H9 (cell line): ENCODE measurements at regions not wholly inside any gene's neighbourhood (a gene's known extent, or its start where the extent isn't known, plus 50 kb on each side); places are given as distances from the start of the nearest gene placed in this dataset.

Experiments
- DNase-seq: peaks from one replicate; pipeline ENCODE4 v3.0.0-alpha.2; 2017
- H2AFZ ChIP-seq: one replicate; pipeline ENCODE4 v1.6.1; 2013; ENCODE audit warnings: mild to moderate bottlenecking, low read length, control low read depth, moderate library complexity
- H2AK5ac ChIP-seq: 2 replicates; pipeline ENCODE4 v1.6.1; 2013; ENCODE audit warnings: low read length, control low read depth, mixed read lengths; ENCODE audit not compliant: insufficient read length
- H2BK120ac ChIP-seq: one replicate; pipeline ENCODE4 v1.6.1; 2013; ENCODE audit warnings: low read depth, mild to moderate bottlenecking, low read length, control low read depth, inconsistent platforms; ENCODE audit not compliant: poor library complexity, severe bottlenecking
- H2BK12ac ChIP-seq: 2 replicates; pipeline ENCODE4 v1.6.1; 2013; ENCODE audit warnings: low read length, control low read depth, mixed read lengths, low read depth; ENCODE audit not compliant: insufficient read length
- H2BK15ac ChIP-seq: 2 replicates; pipeline ENCODE4 v1.6.1; 2013; ENCODE audit warnings: low read depth, low read length, control low read depth
- H2BK20ac ChIP-seq: one replicate; pipeline ENCODE4 v1.6.1; 2013; ENCODE audit warnings: low read depth, mild to moderate bottlenecking, low read length, control low read depth, inconsistent platforms; ENCODE audit not compliant: poor library complexity, severe bottlenecking
- H2BK5ac ChIP-seq: 2 replicates; pipeline ENCODE4 v1.6.1; 2013; ENCODE audit warnings: low read length, control low read depth, mixed read lengths; ENCODE audit not compliant: insufficient read length
- H3K14ac ChIP-seq: 2 replicates; pipeline ENCODE4 v1.6.1; 2013; ENCODE audit warnings: low read length, control low read depth; ENCODE audit not compliant: insufficient read depth
- H3K18ac ChIP-seq: 2 replicates; pipeline ENCODE4 v1.6.1; 2013; ENCODE audit warnings: low read depth, mild to moderate bottlenecking, mixed read lengths, low read length, control low read depth; ENCODE audit not compliant: insufficient read length
- H3K23ac ChIP-seq: 2 replicates; pipeline ENCODE4 v1.6.1; 2013; ENCODE audit warnings: low read length, control low read depth, mixed read lengths, low read depth; ENCODE audit not compliant: insufficient read length
- H3K23me2 ChIP-seq: 2 replicates; pipeline ENCODE4 v1.6.1; 2013; ENCODE audit warnings: low read depth, mild to moderate bottlenecking, mixed read lengths, low read length, control low read depth; ENCODE audit not compliant: insufficient read length, poor library complexity, severe bottlenecking
- H3K27ac ChIP-seq: 2 replicates; pipeline ENCODE4 v1.5.1; 2013; ENCODE audit warnings: low read length, control low read depth, mixed read lengths, low read depth; ENCODE audit not compliant: insufficient read length
- H3K27me3 ChIP-seq: 2 replicates; pipeline ENCODE4 v1.6.1; 2013; ENCODE audit warnings: low read length, control low read depth, inconsistent platforms; ENCODE audit not compliant: insufficient read depth
- H3K4ac ChIP-seq: 2 replicates; pipeline ENCODE4 v1.6.1; 2013; ENCODE audit warnings: low read depth, mild to moderate bottlenecking, control low read depth, inconsistent platforms, low read length, moderate library complexity
- H3K4me1 ChIP-seq: 2 replicates; pipeline ENCODE4 v1.6.1; 2013; ENCODE audit warnings: low read length, control low read depth, inconsistent platforms; ENCODE audit not compliant: insufficient read depth
- H3K4me2 ChIP-seq: 2 replicates; pipeline ENCODE4 v1.6.1; 2013; ENCODE audit warnings: low read length, control low read depth, mixed read lengths; ENCODE audit not compliant: insufficient read length, insufficient read depth
- H3K56ac ChIP-seq: 2 replicates; pipeline ENCODE4 v1.6.1; 2013; ENCODE audit warnings: low read depth, mild to moderate bottlenecking, mixed read lengths, low read length, control low read depth; ENCODE audit not compliant: insufficient read length
- H3K79me1 ChIP-seq: 2 replicates; pipeline ENCODE4 v1.6.1; 2013; ENCODE audit warnings: low read depth, mild to moderate bottlenecking, moderate library complexity, low read length, control low read depth, inconsistent platforms; ENCODE audit not compliant: insufficient read depth, poor library complexity, severe bottlenecking
- H3K79me2 ChIP-seq: 2 replicates; pipeline ENCODE4 v1.6.1; 2013; ENCODE audit warnings: low read length, control low read depth, inconsistent platforms; ENCODE audit not compliant: insufficient read depth
- H3K9ac ChIP-seq: 2 replicates; pipeline ENCODE4 v1.6.1; 2013; ENCODE audit warnings: low read length, control low read depth, mixed read lengths; ENCODE audit not compliant: insufficient read length; ENCODE audit errors: extremely low read depth
- H3K9me3 ChIP-seq: one replicate; pipeline ENCODE4 v1.6.1; 2013; ENCODE audit warnings: low read depth, low read length, inconsistent platforms; ENCODE audit not compliant: control insufficient read depth
- H3T11ph ChIP-seq: one replicate; pipeline ENCODE4 v1.6.1; 2013; ENCODE audit warnings: mild to moderate bottlenecking, low read length, control low read depth, inconsistent platforms
- H4K20me1 ChIP-seq: one replicate; pipeline ENCODE4 v1.6.1; 2013; ENCODE audit not compliant: control insufficient read depth, insufficient read length, insufficient read depth
- H4K5ac ChIP-seq: 2 replicates; pipeline ENCODE4 v1.6.1; 2013; ENCODE audit warnings: low read depth, mild to moderate bottlenecking, mixed read lengths, low read length, control low read depth; ENCODE audit not compliant: insufficient read length
- H4K8ac ChIP-seq: replicated peaks from 2 replicates; pipeline ENCODE4 v1.6.1; 2013; ENCODE audit warnings: low read length, control low read depth, mixed read lengths, low read depth; ENCODE audit not compliant: insufficient read length
- H4K91ac ChIP-seq: 2 replicates; pipeline ENCODE4 v1.6.1; 2013; ENCODE audit warnings: low read depth, mild to moderate bottlenecking, moderate library complexity, mixed read lengths, low read length, control low read depth; ENCODE audit not compliant: insufficient read length
- H3K27ac Mint-ChIP-seq, 3 experiments: 2 replicates in 2 of 3; 3 replicates in 1 of 3; pipeline ENCODE4 v1.8.0; 2020 to 2021; ENCODE audit warnings: mixed read lengths in 3 of 3, mild to moderate bottlenecking in 1 of 3, moderate library complexity in 1 of 3
- H3K27me3 Mint-ChIP-seq: 2 replicates; pipeline ENCODE4 v1.8.0; 2021; ENCODE audit warnings: low read depth, mild to moderate bottlenecking, moderate library complexity, mixed read lengths
- H3K36me3 Mint-ChIP-seq, 3 experiments: 2 replicates in 2 of 3; 3 replicates in 1 of 3; pipeline ENCODE4 v1.8.0; 2020 to 2021; ENCODE audit warnings: low read depth in 3 of 3, mixed read lengths in 3 of 3; ENCODE audit not compliant: insufficient read depth in 1 of 3
- H3K4me1 Mint-ChIP-seq, 2 experiments: 2 replicates each; pipeline ENCODE4 v1.8.0; 2020; ENCODE audit warnings: mixed read lengths in 2 of 2
- H3K4me3 Mint-ChIP-seq, 2 experiments: 2 replicates in 1 of 2; 3 replicates in 1 of 2; pipeline ENCODE4 v1.8.0; 2020 to 2021; ENCODE audit warnings: mild to moderate bottlenecking in 2 of 2, mixed read lengths in 2 of 2, moderate library complexity in 1 of 2
- H3K9me3 Mint-ChIP-seq, 2 experiments: 2 replicates in 1 of 2; 3 replicates in 1 of 2; pipeline ENCODE4 v1.8.0; 2020; ENCODE audit warnings: mild to moderate bottlenecking in 2 of 2, mixed read lengths in 2 of 2, moderate library complexity in 1 of 2
- WGBS: extraction: QIAGEN DNeasy Blood & Tissue Kit; methylation state at CpG from one replicate; pipeline ENCODE4 v1.1.7; 2013; ENCODE audit warnings: missing lambda C conversion rate, low lambda C conversion rate, mixed read lengths; ENCODE audit not compliant: insufficient read length; ENCODE audit errors: extremely low coverage; 5-methylcytosine and 5-hydroxymethylcytosine counted together
- TF ChIP-seq, protein P1 (sequence below): fragments of 200-600 bp; sonication (generic); conservative IDR thresholded peaks from 3 replicates; pipeline ENCODE4 v1.8.0; 2021; ENCODE audit warnings: antibody characterized with exemption, mild to moderate bottlenecking

DNA sequence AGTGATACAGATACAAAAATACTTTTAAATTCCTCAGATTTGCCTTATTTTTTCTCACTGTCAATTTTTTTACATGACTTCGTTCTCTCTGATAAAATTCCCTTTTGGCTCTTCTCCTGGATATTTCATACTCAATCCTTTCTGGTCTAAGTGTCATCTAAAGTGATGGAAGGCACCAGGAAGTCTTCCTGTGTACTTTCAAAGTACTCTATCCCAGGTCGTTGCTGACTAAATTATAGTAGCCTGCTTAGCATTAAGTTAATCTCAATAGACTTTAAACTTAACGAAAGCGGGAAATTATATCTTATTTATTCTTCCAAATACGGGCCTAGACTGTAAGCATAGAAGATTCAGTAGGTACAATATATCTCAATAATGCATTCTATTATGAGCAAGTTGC lies 67.8 kb downstream of the CASP12 start:
- Histone ChIP-seq H3K23ac (no peak overlapping the region), H3K9ac (no peak overlapping the region), H3K18ac (no peak overlapping the region), H2BK12ac (no peak overlapping the region), H3K56ac (no peak overlapping the region), H2AK5ac (no peak overlapping the region), H2BK20ac (no peak overlapping the region), H3T11ph (no peak overlapping the region), H3K4me2 (no peak overlapping the region), H3K4ac (no peak overlapping the region), H4K8ac (no peak overlapping the region), H3K14ac (no peak overlapping the region), H3K79me1 (no peaks in the 10 kb centered on the region), H2BK120ac (no peak overlapping the region), H2BK15ac (no peak overlapping the region), H4K5ac (no peak overlapping the region), H3K27me3 (no peaks in the 10 kb centered on the region), H3K4me1 (no peaks in the 10 kb centered on the region), H2AFZ (no peak overlapping the region), H4K91ac (no peak overlapping the region), H3K23me2 (no peaks in the 10 kb centered on the region), H4K20me1 (no peaks in the 10 kb centered on the region), H2BK5ac (no peak overlapping the region), H3K79me2 (no peaks in the 10 kb centered on the region), H3K9me3 (no peaks in the 10 kb centered on the region), H3K27ac (no peak overlapping the region)
- Mint-ChIP-seq H3K27me3 (no peaks in the 10 kb centered on the region), H3K27ac (no peak overlapping the region), H3K36me3 (no peaks in the 10 kb centered on the region), H3K4me1 (no peaks in the 10 kb centered on the region), H3K9me3 (peaks cover 0 to 2% of the 10 kb centered on the region in 2 experiments; a peak in 1 of 5 replicates), H3K4me3 (no peak overlapping the region)
- DNase-seq = no peak
- TF ChIP-seq, protein P1, sequence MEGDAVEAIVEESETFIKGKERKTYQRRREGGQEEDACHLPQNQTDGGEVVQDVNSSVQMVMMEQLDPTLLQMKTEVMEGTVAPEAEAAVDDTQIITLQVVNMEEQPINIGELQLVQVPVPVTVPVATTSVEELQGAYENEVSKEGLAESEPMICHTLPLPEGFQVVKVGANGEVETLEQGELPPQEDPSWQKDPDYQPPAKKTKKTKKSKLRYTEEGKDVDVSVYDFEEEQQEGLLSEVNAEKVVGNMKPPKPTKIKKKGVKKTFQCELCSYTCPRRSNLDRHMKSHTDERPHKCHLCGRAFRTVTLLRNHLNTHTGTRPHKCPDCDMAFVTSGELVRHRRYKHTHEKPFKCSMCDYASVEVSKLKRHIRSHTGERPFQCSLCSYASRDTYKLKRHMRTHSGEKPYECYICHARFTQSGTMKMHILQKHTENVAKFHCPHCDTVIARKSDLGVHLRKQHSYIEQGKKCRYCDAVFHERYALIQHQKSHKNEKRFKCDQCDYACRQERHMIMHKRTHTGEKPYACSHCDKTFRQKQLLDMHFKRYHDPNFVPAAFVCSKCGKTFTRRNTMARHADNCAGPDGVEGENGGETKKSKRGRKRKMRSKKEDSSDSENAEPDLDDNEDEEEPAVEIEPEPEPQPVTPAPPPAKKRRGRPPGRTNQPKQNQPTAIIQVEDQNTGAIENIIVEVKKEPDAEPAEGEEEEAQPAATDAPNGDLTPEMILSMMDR = no peak
- no CpG with 5 or more reads among the region's 5 CpGs for WGBS
